Omental fat pad (tissue), 3 donors: ENCODE measurements at regions not wholly inside any gene's neighbourhood (a gene's known extent, or its start where the extent isn't known, plus 50 kb on each side); places are given as distances from the start of the nearest gene placed in this dataset.

ENCODE experiments used
- ATAC-seq: fragments of 150-250 bp; one replicate; pipeline ENCODE4 v1.9.1; 2016; ENCODE audit warnings: mild to moderate bottlenecking, moderate library complexity; ENCODE audit not compliant: low FRiP score
- DNase-seq: peaks from one replicate; pipeline ENCODE4 v3.0.0-alpha.2; 2019; ENCODE audit warnings: low spot score
- CTCF ChIP-seq, 3 donors: fragments of 450-650 bp; IDR thresholded peaks; one replicate each; pipeline ENCODE4 v1.5.1; 2016 to 2017; ENCODE audit warnings: antibody characterized with exemption in 3 of 3, mild to moderate bottlenecking in 3 of 3, moderate library complexity in 2 of 3

- DNase-seq (no peak), ATAC-seq (no peak)
- TF ChIP-seq CTCF (IDR thresholded peaks at IDR 0.05): no peak
These were observed 401.0 kb downstream of the PAX1 start for GRCh38 chr20:22106308-22106938.

GRCh38 chr20:22101606-22102005, 396.1 kb downstream of the PAX1 start:
- DNase-seq (no peak), ATAC-seq (no peak)
- TF ChIP-seq CTCF (IDR thresholded peaks at IDR 0.05): no peak

- DNase-seq: no peak
- no peak for TF ChIP-seq CTCF (IDR thresholded peaks at IDR 0.05)
- ATAC-seq: no peak
These were observed 395.2 kb downstream of the PAX1 start for GRCh38 chr20:22100686-22101085.

GRCh38 chr20:22099348-22099747, 393.9 kb downstream of the PAX1 start:
- ATAC-seq (no peak), DNase-seq (no peak)
- no peak for TF ChIP-seq CTCF (IDR thresholded peaks at IDR 0.05)

GRCh38 chr20:22098511-22098910, 393.0 kb downstream of the PAX1 start:
- no peak for TF ChIP-seq CTCF (IDR thresholded peaks at IDR 0.05)
- ATAC-seq: no peak
- DNase-seq: no peak

GRCh38 chr20:22093122-22093521, 387.7 kb downstream of the PAX1 start:
- ATAC-seq: no peak
- DNase-seq: no peak
- TF ChIP-seq CTCF (IDR thresholded peaks at IDR 0.05): no peak

GRCh38 chr20:22088882-22089281, 383.4 kb downstream of the PAX1 start:
- ATAC-seq: no peak

More at GRCh38 chr20:22088882-22089281, 383.4 kb downstream of the PAX1 start:
- DNase-seq: no peak
- no peak for TF ChIP-seq CTCF (IDR thresholded peaks at IDR 0.05)
